Left lung (tissue), 4 donors: ENCODE measurements at regions not wholly inside any gene's neighbourhood (a gene's known extent, or its start where the extent isn't known, plus 50 kb on each side); places are given as distances from the start of the nearest gene placed in this dataset.

ENCODE experiments used
- ATAC-seq: fragments of 200-7000 bp; cut with Tn5 transposase; one replicate; pipeline ENCODE4 v1.9.1; 2020; ENCODE audit warnings: moderate library complexity
- DNase-seq, 4 donors: peaks; one replicate each; pipeline ENCODE4 v3.0.0-alpha.2; 2013 to 2020
- H3K27ac ChIP-seq, 2 donors: fragments of 200-600 bp; sonication (generic) in 1 of 2; one replicate each; pipeline versions ENCODE4 v1.5.0 to v1.8.0; 2020 to 2021
- H3K27me3 ChIP-seq, 2 donors: fragments of 200-600 bp; sonication (generic) in 1 of 2; one replicate each; pipeline versions ENCODE4 v1.5.0 to v1.8.0; 2020 to 2021
- H3K36me3 ChIP-seq, 2 donors: fragments of 200-600 bp; sonication (generic) in 1 of 2; one replicate each; pipeline versions ENCODE4 v1.5.0 to v1.8.0; 2020 to 2021
- H3K4me1 ChIP-seq, 2 donors: fragments of 200-600 bp; one replicate each; pipeline ENCODE4 v1.8.0; 2021
- H3K4me3 ChIP-seq, 2 donors: fragments of 200-600 bp; sonication (generic) in 1 of 2; one replicate each; pipeline versions ENCODE4 v1.5.0 to v1.8.0; 2020 to 2021; ENCODE audit warnings: mild to moderate bottlenecking in 1 of 2
- H3K9me3 ChIP-seq, 2 donors: fragments of 200-600 bp; sonication (generic) in 1 of 2; one replicate each; pipeline versions ENCODE4 v1.5.0 to v1.8.0; 2020 to 2021
- intact Hi-C, 2 donors: fragments of 100-400 bp; cut with DNase I; formaldehyde crosslinking; loops; one replicate each; pipeline versions ENCODE4 v1.11.2 to v1.14.2; 2022
- TF ChIP-seq, protein P1 (sequence below), 2 donors: fragments of 200-600 bp; sonication (generic) in 1 of 2; IDR thresholded peaks; one replicate each; pipeline versions ENCODE4 v1.5.0 to v1.8.0; 2021; ENCODE audit warnings: antibody characterized with exemption in 2 of 2
- donor health status: DM: no; HTN: yes; CAD: no.
- donor health status: DM: no; HTN: no; CAD: no.

DNA sequence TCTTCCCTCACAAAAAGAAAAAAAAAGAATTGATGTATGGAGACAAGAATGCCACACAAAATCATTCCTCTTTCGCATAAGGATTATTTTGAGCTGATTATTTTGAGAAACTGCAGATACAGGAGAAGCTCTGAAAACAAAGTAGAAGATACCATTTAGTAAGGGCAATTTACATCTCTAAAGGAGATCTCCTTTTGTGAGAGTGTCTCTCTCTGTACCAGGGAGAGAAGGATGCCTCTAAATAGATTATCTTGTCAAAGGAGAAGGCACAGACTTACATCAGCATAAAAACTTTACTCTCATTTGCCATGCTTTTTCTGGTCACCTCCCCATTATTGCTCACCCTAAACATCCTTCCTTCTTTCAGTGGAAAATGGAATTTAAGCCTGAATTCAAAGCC is 747.9 kb upstream of the COBL start:
- Histone ChIP-seq H3K4me1 (no peaks in the 10 kb centered on the region), H3K27me3 (no peaks in the 10 kb centered on the region), H3K27ac (no peak overlapping the region), H3K9me3 (no peaks in the 10 kb centered on the region), H3K36me3 (no peaks in the 10 kb centered on the region), H3K4me3 (no peak overlapping the region)
- TF ChIP-seq, protein P1, sequence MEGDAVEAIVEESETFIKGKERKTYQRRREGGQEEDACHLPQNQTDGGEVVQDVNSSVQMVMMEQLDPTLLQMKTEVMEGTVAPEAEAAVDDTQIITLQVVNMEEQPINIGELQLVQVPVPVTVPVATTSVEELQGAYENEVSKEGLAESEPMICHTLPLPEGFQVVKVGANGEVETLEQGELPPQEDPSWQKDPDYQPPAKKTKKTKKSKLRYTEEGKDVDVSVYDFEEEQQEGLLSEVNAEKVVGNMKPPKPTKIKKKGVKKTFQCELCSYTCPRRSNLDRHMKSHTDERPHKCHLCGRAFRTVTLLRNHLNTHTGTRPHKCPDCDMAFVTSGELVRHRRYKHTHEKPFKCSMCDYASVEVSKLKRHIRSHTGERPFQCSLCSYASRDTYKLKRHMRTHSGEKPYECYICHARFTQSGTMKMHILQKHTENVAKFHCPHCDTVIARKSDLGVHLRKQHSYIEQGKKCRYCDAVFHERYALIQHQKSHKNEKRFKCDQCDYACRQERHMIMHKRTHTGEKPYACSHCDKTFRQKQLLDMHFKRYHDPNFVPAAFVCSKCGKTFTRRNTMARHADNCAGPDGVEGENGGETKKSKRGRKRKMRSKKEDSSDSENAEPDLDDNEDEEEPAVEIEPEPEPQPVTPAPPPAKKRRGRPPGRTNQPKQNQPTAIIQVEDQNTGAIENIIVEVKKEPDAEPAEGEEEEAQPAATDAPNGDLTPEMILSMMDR (IDR thresholded peaks at IDR 0.05): no peak
- ATAC-seq (no peak), DNase-seq (no peak)
- intact Hi-C loops: no loop called here

DNA sequence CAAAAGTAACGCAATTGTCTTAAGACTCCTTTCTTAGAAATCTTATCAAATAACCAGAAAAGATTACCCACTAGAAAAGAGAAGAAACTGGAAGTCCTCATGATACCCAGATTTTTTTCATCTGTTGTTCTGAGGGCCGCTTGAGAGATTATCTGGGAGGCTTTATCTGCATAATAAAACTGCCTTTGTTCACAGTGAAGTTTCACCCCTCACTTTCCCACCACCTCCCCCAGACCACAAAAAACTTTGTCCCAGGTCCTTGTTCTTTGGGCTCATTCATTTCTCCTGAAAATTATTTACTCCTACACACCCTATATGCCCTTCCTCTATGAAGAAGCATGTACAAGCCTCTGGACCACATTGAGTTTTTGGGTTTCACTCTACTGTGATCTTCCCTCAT is 745.1 kb upstream of the COBL start:
- intact Hi-C loops: no loop called here
- Histone ChIP-seq H3K36me3 (no peaks in the 10 kb centered on the region), H3K9me3 (no peaks in the 10 kb centered on the region), H3K27ac (no peak overlapping the region), H3K4me3 (no peak overlapping the region), H3K27me3 (no peaks in the 10 kb centered on the region), H3K4me1 (no peaks in the 10 kb centered on the region)
- ATAC-seq: no peak
- DNase-seq: no peak
- TF ChIP-seq, protein P1 (IDR thresholded peaks at IDR 0.05): no peak

DNA sequence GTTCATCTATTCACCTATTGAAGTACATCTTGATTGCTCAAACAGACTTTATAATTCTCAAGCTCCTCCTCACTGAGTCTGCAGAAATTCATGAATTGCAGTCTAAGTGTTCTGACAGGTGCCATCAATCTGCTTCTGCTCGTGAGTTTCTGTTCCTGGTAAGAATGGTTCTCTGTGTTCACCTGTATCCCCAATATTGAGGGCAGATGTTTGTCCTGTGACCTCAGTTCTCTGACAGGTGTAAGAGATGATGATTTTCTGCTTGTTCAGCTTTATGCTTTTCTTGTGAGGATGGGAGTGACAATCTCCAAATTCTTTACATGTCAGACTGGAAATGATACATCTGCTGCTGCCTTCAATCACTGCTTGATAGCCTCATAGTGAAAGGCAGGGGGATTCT is 736.9 kb upstream of the COBL start:
- Histone ChIP-seq H3K4me3 (no peak overlapping the region), H3K4me1 (no peaks in the 10 kb centered on the region), H3K9me3 (peaks cover 0 to 2% of the 10 kb centered on the region in 2 donors), H3K27me3 (no peaks in the 10 kb centered on the region), H3K27ac (no peak overlapping the region), H3K36me3 (no peaks in the 10 kb centered on the region)
- TF ChIP-seq, protein P1 (IDR thresholded peaks at IDR 0.05): no peak
- intact Hi-C loops: no loop called here
- ATAC-seq (no peak), DNase-seq (no peak)

DNA sequence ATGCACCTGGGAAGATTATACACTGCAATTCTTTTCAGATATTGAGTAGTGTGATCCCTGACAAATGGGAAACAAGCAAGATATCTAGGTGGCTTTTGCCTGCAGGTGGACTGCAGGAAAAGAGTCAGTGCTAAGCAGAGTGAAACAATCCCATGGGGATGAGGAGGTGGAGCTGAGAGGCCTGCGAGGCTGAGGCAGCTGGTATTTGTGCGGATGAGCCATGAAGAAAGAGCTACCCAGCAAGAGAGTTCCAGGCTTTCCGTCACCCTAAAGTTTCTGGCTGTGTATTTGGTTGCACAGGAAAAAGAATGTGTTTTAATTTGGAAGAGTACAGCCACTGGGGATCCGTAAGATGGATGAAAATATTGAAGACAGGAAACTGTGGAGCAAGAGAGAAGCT is 714.1 kb upstream of the COBL start:
- Histone ChIP-seq H3K4me3 (no peak overlapping the region), H3K4me1 (no peaks in the 10 kb centered on the region), H3K36me3 (no peaks in the 10 kb centered on the region), H3K9me3 (no peaks in the 10 kb centered on the region), H3K27me3 (no peaks in the 10 kb centered on the region), H3K27ac (no peak overlapping the region)
- intact Hi-C loops: no loop called here
- DNase-seq (no peak), ATAC-seq (no peak)
- TF ChIP-seq, protein P1 (IDR thresholded peaks at IDR 0.05): no peak

DNA sequence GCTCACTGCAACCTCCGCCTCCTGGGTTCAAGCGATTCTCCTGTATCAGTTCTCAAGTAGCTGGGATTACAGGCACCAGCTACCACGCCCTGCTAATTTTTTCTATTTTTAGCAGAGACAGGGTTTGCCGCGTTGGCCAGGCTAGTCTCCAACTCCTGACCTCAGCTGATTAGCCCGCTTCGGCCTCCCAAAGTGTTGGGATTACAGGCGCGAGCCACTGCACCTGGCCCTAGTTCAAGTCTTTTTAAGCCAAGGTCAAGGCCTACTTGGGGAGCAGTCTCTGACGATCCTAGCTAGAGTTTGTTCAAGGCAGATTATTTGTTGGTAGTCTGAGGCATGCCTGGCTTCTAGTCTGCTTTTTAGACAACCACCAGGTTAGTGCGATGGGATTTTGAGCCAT is 709.5 kb upstream of the COBL start:
- intact Hi-C loops: no loop called here
- no peaks in the 10 kb centered on the region for H3K4me1 ChIP-seq
- no peak for ATAC-seq
- H3K27me3 ChIP-seq: no peaks in the 10 kb centered on the region
- H3K9me3 ChIP-seq: no peaks in the 10 kb centered on the region
- TF ChIP-seq, protein P1 (IDR thresholded peaks at IDR 0.05): no peak
- DNase-seq: no peak
- H3K36me3 ChIP-seq: no peaks in the 10 kb centered on the region
- no peak overlapping the region for H3K4me3 ChIP-seq
- H3K27ac ChIP-seq: no peak overlapping the region
